ENCODE measurements at regions not wholly inside any gene's neighbourhood (a gene's known extent, or its start where the extent isn't known, plus 50 kb on each side); places are given as distances from the start of the nearest gene placed in this dataset.
"Not testable (repeated sequence)": the region's sequence is repeated elsewhere in the genome, so short reads cannot be mapped to it uniquely, and the experiment has no call there.

- DNase-seq = no peak
Observed at GRCh38 chr2:67716895-67717396, 319.8 kb downstream of the ETAA1 start.

- DNase-seq = no peak
Observed at GRCh38 chr2:67717692-67718091, 320.6 kb downstream of the ETAA1 start.

- DNase-seq = no peak
Observed at GRCh38 chr2:67719351-67719750, 322.2 kb downstream of the ETAA1 start.

GRCh38 chr2:67721516-67721915, 324.4 kb downstream of the ETAA1 start:
- DNase-seq = no peak

GRCh38 chr2:67724261-67724660, 327.1 kb downstream of the ETAA1 start:
- DNase-seq = no peak

- DNase-seq = no peak
Observed at GRCh38 chr2:67725731-67726130, 328.6 kb downstream of the ETAA1 start.

- no peak for DNase-seq
Observed at GRCh38 chr2:67726416-67726815, 329.3 kb downstream of the ETAA1 start.

GRCh38 chr2:67727131-67727530, 330.0 kb downstream of the ETAA1 start:
- no peak for DNase-seq

GRCh38 chr2:67727623-67728022, 330.5 kb downstream of the ETAA1 start:
- no peak for DNase-seq

- DNase-seq = no peak
Observed at GRCh38 chr2:67729474-67729873, 332.3 kb downstream of the ETAA1 start.

GRCh38 chr2:67733517-67733916, 329.3 kb downstream of the C1D start:
- DNase-seq = no peak

GRCh38 chr2:67752199-67752598, 310.6 kb downstream of the C1D start:
- DNase-seq = no peak

GRCh38 chr2:67752969-67753368, 309.8 kb downstream of the C1D start:
- no peak for DNase-seq

- no peak for DNase-seq
Observed at GRCh38 chr2:67755156-67755882, 307.5 kb downstream of the C1D start.

GRCh38 chr2:67760995-67761394, 301.8 kb downstream of the C1D start:
- DNase-seq = no peak

GRCh38 chr2:67771380-67771779, 291.4 kb downstream of the C1D start:
- no peak for DNase-seq

- DNase-seq = no peak
Observed at GRCh38 chr2:67772216-67773170, 290.3 kb downstream of the C1D start.

GRCh38 chr2:67773851-67774250, 289.0 kb downstream of the C1D start:
- DNase-seq = no peak

- peak; percentile 10 for DNase-seq
Observed at GRCh38 chr2:67776276-67776675, 286.5 kb downstream of the C1D start.

GRCh38 chr2:67777010-67777409, 285.8 kb downstream of the C1D start:
- no peak for DNase-seq

- DNase-seq = no peak
Observed at GRCh38 chr2:67777836-67778429, 284.9 kb downstream of the C1D start.

GRCh38 chr2:67780841-67781240, 282.0 kb downstream of the C1D start:
- not testable (repeated sequence) for DNase-seq

GRCh38 chr2:67782443-67782842, 280.4 kb downstream of the C1D start:
- DNase-seq = no peak

Data from T1000 (cell line).